ENCODE measurements at regions not wholly inside any gene's neighbourhood (a gene's known extent, or its start where the extent isn't known, plus 50 kb on each side); places are given as distances from the start of the nearest gene placed in this dataset.

DNA sequence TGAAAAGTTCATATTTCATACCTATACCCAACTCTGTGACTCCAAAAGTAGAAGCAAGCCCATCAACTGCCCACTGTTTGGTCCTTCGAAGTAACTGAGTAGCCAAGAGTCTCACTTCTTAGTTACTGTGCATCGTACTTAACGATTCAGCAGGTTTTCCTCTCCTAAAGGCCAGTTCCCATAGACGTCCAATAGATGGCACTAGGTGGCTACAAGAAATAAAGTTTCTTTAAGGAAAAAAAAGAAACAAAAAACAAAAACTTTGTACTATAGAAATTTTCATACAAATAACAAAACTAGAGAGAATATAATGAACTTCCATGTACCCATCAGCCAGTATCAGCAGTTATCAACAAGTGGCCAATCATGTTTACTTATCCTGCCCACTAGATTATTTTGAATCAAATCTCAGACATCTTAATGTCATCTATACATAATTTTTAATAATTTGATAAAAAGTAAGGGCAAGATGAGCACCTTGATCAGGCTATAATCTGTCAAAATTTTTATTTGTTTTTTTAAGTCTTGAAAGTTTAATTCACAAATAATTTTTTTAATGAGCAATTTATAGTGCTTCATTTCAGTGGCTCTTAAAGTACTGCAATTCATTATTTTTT lies 63.8 kb upstream of the ACP3 start:
- ChIA-PET POLR2A (no interaction called here), CTCF (no interaction called here)
- Histone ChIP-seq H3K4me1 (ENCODE audit: control insufficient read depth in 2 of 2, insufficient read depth in 2 of 2, low read length in 2 of 2) (no peaks in the 10 kb centered on the region), H3K27me3 (ENCODE audit: control insufficient read depth in 2 of 2, insufficient read depth in 2 of 2, low read length in 2 of 2) (no peaks in the 10 kb centered on the region), H3K27ac (ENCODE audit: low read depth, low read length) (no peak overlapping the region), H3K36me3 (ENCODE audit: control insufficient read depth in 2 of 3, insufficient read depth in 3 of 3, low read length in 3 of 3) (no peaks in the 10 kb centered on the region), H3K4me3 (ENCODE audit: low read length) (no peak overlapping the region), H3K9me3 (ENCODE audit: control insufficient read depth in 2 of 3, low read length in 3 of 3) (no peaks in the 10 kb centered on the region)
- Mint-ChIP-seq H3K27me3 (peaks cover 5 to 25% (median 8%) of the 10 kb centered on the region in 5 donors), H3K27ac (no peak overlapping the region), H3K4me1 (peaks cover 0 to 2% (median 0%) of the 10 kb centered on the region in 7 donors), H3K9me3 (no peaks in the 10 kb centered on the region), H3K4me3 (no peak overlapping the region), H3K36me3 (no peaks in the 10 kb centered on the region)
- intact Hi-C loops (cut with micrococcal nuclease), result loop anchor here (1.0 to 2.0 kb wide), 2 partner anchors 90 to 145 kb away; no protein-coding TSS in a partner anchor
- peak; percentile 64 for ATAC-seq
- peak in 4 of 9 donors; percentile 1 to 18 (median 6) for DNase-seq

- H3K4me1 ChIP-seq (ENCODE audit: control insufficient read depth in 2 of 2, insufficient read depth in 2 of 2, low read length in 2 of 2), result no peaks in the 10 kb centered on the region
- POLR2A ChIA-PET, result no interaction called here
- Mint-ChIP-seq H3K4me1 (peaks cover 0 to 2% (median 0%) of the 10 kb centered on the region in 7 donors), H3K27me3 (peaks cover 5 to 19% (median 8%) of the 10 kb centered on the region in 5 donors), H3K9me3 (no peaks in the 10 kb centered on the region), H3K27ac (no peak overlapping the region), H3K4me3 (no peak overlapping the region), H3K36me3 (no peaks in the 10 kb centered on the region)
- intact Hi-C loops (cut with micrococcal nuclease), result no loop called here
- H3K36me3 ChIP-seq (ENCODE audit: control insufficient read depth in 2 of 3, insufficient read depth in 3 of 3, low read length in 3 of 3), result no peaks in the 10 kb centered on the region
- DNase-seq, result no peak
- no peak overlapping the region for H3K27ac ChIP-seq (ENCODE audit: low read depth, low read length)
- no peaks in the 10 kb centered on the region for H3K9me3 ChIP-seq (ENCODE audit: control insufficient read depth in 2 of 3, low read length in 3 of 3)
- CTCF ChIA-PET, result no interaction called here
- H3K4me3 ChIP-seq (ENCODE audit: low read length), result no peak overlapping the region
- H3K27me3 ChIP-seq (ENCODE audit: control insufficient read depth in 2 of 2, insufficient read depth in 2 of 2, low read length in 2 of 2), result no peaks in the 10 kb centered on the region
- no peak for ATAC-seq
Observed at GRCh38 chr3:132254076-132254755, 63.0 kb upstream of the ACP3 start.

- no peak overlapping the region for H3K4me3 ChIP-seq (ENCODE audit: low read length)
- POLR2A ChIA-PET, result no interaction called here
- no peak for ATAC-seq
- no peaks in the 10 kb centered on the region for H3K36me3 Mint-ChIP-seq
- no peak for DNase-seq
- no peaks in the 10 kb centered on the region for H3K4me1 ChIP-seq (ENCODE audit: control insufficient read depth in 2 of 2, insufficient read depth in 2 of 2, low read length in 2 of 2)
- intact Hi-C loops (cut with micrococcal nuclease), result loop anchor here in 1 of 2 donors (5.0 kb wide), 1 partner anchor 387 kb away; no protein-coding TSS in a partner anchor
- no peaks in the 10 kb centered on the region for H3K9me3 Mint-ChIP-seq
- H3K9me3 ChIP-seq (ENCODE audit: control insufficient read depth in 2 of 3, low read length in 3 of 3), result no peaks in the 10 kb centered on the region
- no peak overlapping the region for H3K27ac Mint-ChIP-seq
- peaks cover 0 to 2% (median 0%) of the 10 kb centered on the region in 7 donors for H3K4me1 Mint-ChIP-seq
- no peaks in the 10 kb centered on the region for H3K27me3 ChIP-seq (ENCODE audit: control insufficient read depth in 2 of 2, insufficient read depth in 2 of 2, low read length in 2 of 2)
- CTCF ChIA-PET, result no interaction called here
- H3K36me3 ChIP-seq (ENCODE audit: control insufficient read depth in 2 of 3, insufficient read depth in 3 of 3, low read length in 3 of 3), result no peaks in the 10 kb centered on the region
- peaks cover 5 to 14% (median 8%) of the 10 kb centered on the region in 5 donors for H3K27me3 Mint-ChIP-seq
- H3K27ac ChIP-seq (ENCODE audit: low read depth, low read length), result no peak overlapping the region
- no peak overlapping the region for H3K4me3 Mint-ChIP-seq
Observed at GRCh38 chr3:132255041-132255745, 62.0 kb upstream of the ACP3 start.

DNA sequence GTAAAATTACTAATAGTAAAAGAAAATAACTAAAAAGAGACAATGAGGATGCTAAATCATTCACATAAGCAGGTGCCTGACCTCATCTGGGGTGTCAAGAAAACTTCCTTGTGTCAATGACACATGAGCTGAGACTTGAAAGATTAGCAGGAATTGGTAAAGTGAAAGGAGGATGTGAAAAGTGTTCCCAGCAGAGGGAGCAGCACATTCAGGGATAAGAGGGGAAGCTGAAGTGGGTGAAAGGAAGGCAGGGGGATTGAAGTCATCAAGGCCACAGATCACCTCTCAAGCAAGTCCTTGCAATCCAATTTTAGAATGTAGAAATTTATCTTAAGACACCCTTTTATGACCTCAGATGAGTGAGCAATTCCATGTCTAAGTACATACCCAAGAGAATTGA lies 60.2 kb upstream of the ACP3 start:
- Histone ChIP-seq H3K27ac (ENCODE audit: low read depth, low read length) (no peak overlapping the region), H3K9me3 (ENCODE audit: control insufficient read depth in 2 of 3, low read length in 3 of 3) (no peaks in the 10 kb centered on the region), H3K36me3 (ENCODE audit: control insufficient read depth in 2 of 3, insufficient read depth in 3 of 3, low read length in 3 of 3) (no peaks in the 10 kb centered on the region), H3K4me3 (ENCODE audit: low read length) (no peak overlapping the region), H3K27me3 (ENCODE audit: control insufficient read depth in 2 of 2, insufficient read depth in 2 of 2, low read length in 2 of 2) (no peaks in the 10 kb centered on the region), H3K4me1 (ENCODE audit: control insufficient read depth in 2 of 2, insufficient read depth in 2 of 2, low read length in 2 of 2) (no peaks in the 10 kb centered on the region)
- ChIA-PET CTCF (no interaction called here), POLR2A (no interaction called here)
- Mint-ChIP-seq H3K27me3 (peaks cover 3 to 14% (median 8%) of the 10 kb centered on the region in 5 donors), H3K36me3 (no peaks in the 10 kb centered on the region), H3K4me3 (no peak overlapping the region), H3K27ac (no peak overlapping the region), H3K4me1 (peaks cover 0 to 2% (median 0%) of the 10 kb centered on the region in 7 donors), H3K9me3 (no peaks in the 10 kb centered on the region)
- DNase-seq (no peak), ATAC-seq (no peak)
- intact Hi-C loops (cut with micrococcal nuclease), result loop anchor here in 1 of 2 donors (5.0 kb wide), 1 partner anchor 385 kb away; no protein-coding TSS in a partner anchor

DNA sequence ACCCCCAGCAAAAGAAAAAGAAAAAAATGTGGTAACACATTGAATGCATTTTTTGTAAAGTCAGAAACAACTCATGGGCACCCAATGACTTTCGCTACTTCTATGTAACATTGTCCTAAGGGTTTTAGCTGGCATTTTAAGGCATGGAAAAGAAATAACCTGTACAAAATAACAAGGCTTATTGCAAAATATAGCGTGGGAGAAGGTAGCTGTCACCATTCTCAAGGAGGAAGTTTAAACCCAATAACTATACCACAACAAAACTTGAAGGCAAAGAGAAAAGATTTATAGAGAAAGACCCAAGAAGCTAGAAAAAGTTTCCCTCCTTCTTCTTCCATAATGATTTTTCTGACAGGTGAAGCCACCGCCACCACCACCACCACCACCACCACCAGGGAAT lies 55.7 kb upstream of the ACP3 start:
- H3K4me1 ChIP-seq (ENCODE audit: control insufficient read depth in 2 of 2, insufficient read depth in 2 of 2, low read length in 2 of 2), result no peaks in the 10 kb centered on the region
- peaks cover 0 to 2% (median 0%) of the 10 kb centered on the region in 7 donors for H3K4me1 Mint-ChIP-seq
- no peak overlapping the region for H3K4me3 Mint-ChIP-seq
- ChIA-PET CTCF (no interaction called here), POLR2A (no interaction called here)
- H3K4me3 ChIP-seq (ENCODE audit: low read length), result no peak overlapping the region
- no peak for ATAC-seq
- no peak for DNase-seq
- no peaks in the 10 kb centered on the region for H3K9me3 ChIP-seq (ENCODE audit: control insufficient read depth in 2 of 3, low read length in 3 of 3)
- H3K9me3 Mint-ChIP-seq, result peaks cover 0 to 3% (median 0%) of the 10 kb centered on the region in 11 donors
- H3K27me3 Mint-ChIP-seq, result peaks cover 3 to 27% (median 24%) of the 10 kb centered on the region in 5 donors
- H3K27ac ChIP-seq (ENCODE audit: low read depth, low read length), result no peak overlapping the region
- H3K36me3 ChIP-seq (ENCODE audit: control insufficient read depth in 2 of 3, insufficient read depth in 3 of 3, low read length in 3 of 3), result no peaks in the 10 kb centered on the region
- no peak overlapping the region for H3K27ac Mint-ChIP-seq
- intact Hi-C loops (cut with micrococcal nuclease), result no loop called here
- H3K27me3 ChIP-seq (ENCODE audit: control insufficient read depth in 2 of 2, insufficient read depth in 2 of 2, low read length in 2 of 2), result no peaks in the 10 kb centered on the region
- no peaks in the 10 kb centered on the region for H3K36me3 Mint-ChIP-seq

DNA sequence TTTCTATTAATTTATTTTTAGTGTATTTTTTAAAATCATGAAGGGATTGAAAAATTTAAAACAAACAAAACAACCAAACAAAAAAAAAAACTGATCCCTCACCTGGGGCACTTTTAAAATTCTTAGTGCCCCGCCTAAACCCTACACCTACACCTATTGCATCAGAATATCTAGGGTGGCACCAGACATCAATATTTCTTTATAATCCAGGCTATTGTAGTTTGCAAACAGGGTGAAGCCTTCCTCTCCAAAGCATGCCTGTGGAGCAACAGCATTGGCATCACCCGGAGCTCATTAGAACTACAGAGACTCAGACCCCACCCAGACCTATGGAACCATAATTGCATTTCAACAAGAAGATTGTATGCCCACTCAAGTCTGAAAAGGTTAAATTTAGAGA lies 54.9 kb upstream of the ACP3 start:
- Histone ChIP-seq H3K9me3 (ENCODE audit: control insufficient read depth in 2 of 3, low read length in 3 of 3) (no peaks in the 10 kb centered on the region), H3K4me3 (ENCODE audit: low read length) (no peak overlapping the region)
- no peaks in the 10 kb centered on the region for H3K36me3 Mint-ChIP-seq

More for the DNA sequence above, 54.9 kb upstream of the ACP3 start:
- Histone ChIP-seq H3K4me1 (ENCODE audit: control insufficient read depth in 2 of 2, insufficient read depth in 2 of 2, low read length in 2 of 2) (no peaks in the 10 kb centered on the region), H3K27me3 (ENCODE audit: control insufficient read depth in 2 of 2, insufficient read depth in 2 of 2, low read length in 2 of 2) (no peaks in the 10 kb centered on the region), H3K27ac (ENCODE audit: low read depth, low read length) (no peak overlapping the region), H3K36me3 (ENCODE audit: control insufficient read depth in 2 of 3, insufficient read depth in 3 of 3, low read length in 3 of 3) (no peaks in the 10 kb centered on the region)
- intact Hi-C loops (cut with micrococcal nuclease), result no loop called here
- ChIA-PET CTCF (no interaction called here), POLR2A (no interaction called here)
- H3K4me3 Mint-ChIP-seq, result no peak overlapping the region
- peaks cover 3 to 24% (median 20%) of the 10 kb centered on the region in 5 donors for H3K27me3 Mint-ChIP-seq
- ATAC-seq (no peak), DNase-seq (no peak)
- H3K4me1 Mint-ChIP-seq, result peaks cover 0 to 2% (median 0%) of the 10 kb centered on the region in 7 donors
- H3K9me3 Mint-ChIP-seq, result peaks cover 0 to 3% (median 0%) of the 10 kb centered on the region in 11 donors
- H3K27ac Mint-ChIP-seq, result no peak overlapping the region

Data from naive thymus-derived CD4-positive, alpha-beta T cell (primary cell).